ENCODE measurements at regions not wholly inside any gene's neighbourhood (a gene's known extent, or its start where the extent isn't known, plus 50 kb on each side); places are given as distances from the start of the nearest gene placed in this dataset.

DNA sequence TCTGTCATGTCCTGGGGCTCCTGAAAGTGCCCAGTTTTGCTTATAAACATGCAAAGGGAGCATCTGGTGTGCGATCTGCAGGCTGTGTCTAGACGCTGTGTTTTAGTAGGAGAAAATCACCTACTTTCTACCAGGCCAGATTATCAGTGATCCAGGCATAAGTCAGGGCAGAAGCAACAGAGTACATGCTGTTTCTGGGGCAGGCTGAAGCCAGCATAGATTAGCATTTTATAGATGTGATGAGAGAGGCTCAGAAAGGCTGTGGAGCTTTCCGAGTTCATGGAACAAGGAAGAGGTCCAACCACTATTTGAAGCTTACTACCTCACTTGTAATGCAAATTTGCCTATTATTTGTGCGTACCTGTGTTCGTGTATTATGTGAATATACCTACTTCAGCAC, 1208.4 kb upstream of the TENM4 start:
- Histone ChIP-seq H3K18ac (ENCODE audit: extremely low read depth, low read length) (no peak overlapping the region), H2BK20ac (ENCODE audit: low read length) (no peak overlapping the region), H4K91ac (replicated peaks; ENCODE audit: insufficient read length, low read length) (no peak overlapping the region), H3K56ac (replicated peaks; ENCODE audit: insufficient read length, low read depth, low read length) (no peak overlapping the region), H3K79me1 (ENCODE audit: low read depth, low read length) (no peaks in the 10 kb centered on the region), H4K5ac (ENCODE audit: insufficient read length, low read depth, low read length) (no peak overlapping the region), H2BK12ac (ENCODE audit: low read depth, low read length) (no peak overlapping the region), H3K4me1 (replicated peaks in 1 of 4; ENCODE audit: control insufficient read depth in 3 of 4, insufficient read depth in 4 of 4, low read length in 3 of 4) (peaks cover 0 to 4% (median 2%) of the 10 kb centered on the region in 4 experiments; a peak in 3 of 7 replicates), H3K4me3 (ENCODE audit: extremely low read depth in 1 of 4, insufficient read depth in 2 of 4, low read depth in 3 of 4, low read length in 4 of 4) (no peak overlapping the region), H3K14ac (ENCODE audit: insufficient read length) (no peak overlapping the region), H3K36me3 (ENCODE audit: control insufficient read depth in 2 of 4, insufficient read depth in 4 of 4, low read length in 3 of 4) (no peaks in the 10 kb centered on the region), H3K79me2 (ENCODE audit: control insufficient read depth in 1 of 2, insufficient read depth in 2 of 2, low read length in 2 of 2) (no peaks in the 10 kb centered on the region), H3K9ac (replicated peaks in 1 of 4; ENCODE audit: extremely low read depth in 1 of 4, low read depth in 3 of 4, low read length in 3 of 4) (no peak overlapping the region), H2BK5ac (ENCODE audit: low read depth, low read length) (no peak overlapping the region), H4K8ac (ENCODE audit: extremely low read depth, insufficient read depth, low read length) (no peak overlapping the region), H2AK5ac (ENCODE audit: low read depth, low read length) (no peak overlapping the region), H2BK15ac (ENCODE audit: low read length) (no peak overlapping the region), H3K4ac (replicated peaks; ENCODE audit: insufficient read length, low read depth, low read length) (no peak overlapping the region), H3K4me2 (ENCODE audit: insufficient read depth in 1 of 2, low read depth in 2 of 2, low read length in 2 of 2) (no peak overlapping the region), H2BK120ac (replicated peaks; ENCODE audit: low read depth, low read length) (no peak overlapping the region), H3K27ac (ENCODE audit: low read depth, low read length) (no peak overlapping the region), H2AFZ (ENCODE audit: low read length) (no peak overlapping the region), H4K20me1 (replicated peaks in 1 of 2; ENCODE audit: control insufficient read depth in 1 of 2, insufficient read depth in 2 of 2, low read length in 2 of 2) (no peaks in the 10 kb centered on the region), H3K23ac (ENCODE audit: insufficient read length) (no peak overlapping the region), H3K27me3 (replicated peaks in 1 of 4; ENCODE audit: control insufficient read depth in 3 of 4, extremely low read depth in 1 of 4, insufficient read depth in 3 of 4, low read length in 3 of 4) (no peaks in the 10 kb centered on the region), H3K23me2 (ENCODE audit: low read depth, low read length) (no peaks in the 10 kb centered on the region), H3K9me3 (ENCODE audit: insufficient read depth in 2 of 2, low read depth in 1 of 2, low read length in 1 of 2) (no peaks in the 10 kb centered on the region)
- POLR2A ChIA-PET (ENCODE audit: partially characterized antibody), result no interaction called here
- CTCF ChIA-PET (ENCODE audit: partially characterized antibody), result interaction anchor here (1.1 kb wide), 1 partner anchor 107 kb away, joined by 3 read pairs; no protein-coding TSS in a partner anchor
- no peak for TF ChIP-seq BCL11A (IDR thresholded peaks at IDR 0.05; ENCODE audit: low read depth in 2 of 2, low read length in 2 of 2)
- no peak for TF ChIP-seq SIRT6 (IDR thresholded peaks at IDR 0.05; ENCODE audit: low read length)
- no peak for TF ChIP-seq RAD21 (IDR thresholded peaks at IDR 0.05 in 1 of 2, conservative IDR thresholded peaks at IDR 0.05 in 1 of 2; ENCODE audit: low read depth in 2 of 2, low read length in 2 of 2)
- TF ChIP-seq MAFK (IDR thresholded peaks at IDR 0.05; ENCODE audit: low read depth, low read length), result no peak
- no peak for DNase-seq (ENCODE audit: low read depth in 1 of 2, low spot score in 2 of 2)
- no peak for FAIRE-seq
- 92% methylated on average over 5 of the region's 5 CpGs; no CpG with 5 or more reads in 1 of the 2 experiments for WGBS, 2 experiments (ENCODE audit: extremely low coverage in 1 of 2, insufficient coverage in 1 of 2, insufficient read length in 1 of 2, insufficient replicate concordance in 2 of 2, low coverage in 1 of 2, low lambda C conversion rate in 2 of 2, missing lambda C conversion rate in 1 of 2)

Data from H1 (cell line).